ENCODE measurements at regions not wholly inside any gene's neighbourhood (a gene's known extent, or its start where the extent isn't known, plus 50 kb on each side); places are given as distances from the start of the nearest gene placed in this dataset.

DNA sequence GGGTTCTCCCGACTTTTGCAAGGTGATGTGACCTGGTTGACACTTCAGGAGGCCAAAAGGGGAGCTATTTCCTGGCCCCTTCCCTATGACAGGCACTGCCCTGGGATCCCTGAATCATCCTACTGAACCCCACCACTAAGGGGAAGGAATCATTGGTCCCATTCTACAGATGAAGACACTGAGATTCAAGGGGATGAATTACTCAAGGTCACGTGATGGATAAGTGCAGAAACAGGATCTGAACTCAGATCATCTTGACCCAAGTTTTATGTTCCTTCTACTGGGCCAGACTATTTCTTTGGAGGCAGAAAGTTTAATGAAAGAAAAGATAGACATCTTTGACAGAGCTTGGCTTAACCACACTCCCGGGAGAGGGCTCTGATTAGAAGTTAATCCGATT is 258.7 kb downstream of the RRAGC start:
- no peak overlapping the region for H2BK5ac ChIP-seq (ENCODE audit: low read length)
- H3K79me1 ChIP-seq (ENCODE audit: low read length), result no peaks in the 10 kb centered on the region
- no peak overlapping the region for H2BK120ac ChIP-seq (ENCODE audit: low read depth, low read length)
- no peak overlapping the region for H4K8ac ChIP-seq (ENCODE audit: low read depth, low read length)
- H2BK15ac ChIP-seq (replicated peaks; ENCODE audit: low read depth), result no peak overlapping the region
- H3K4me2 ChIP-seq (ENCODE audit: low read length), result no peak overlapping the region
- no peak overlapping the region for H3K56ac ChIP-seq (ENCODE audit: low read length)
- no peak for DNase-seq
- no peak overlapping the region for H3K18ac ChIP-seq (ENCODE audit: low read length)
- no peaks in the 10 kb centered on the region for H3K79me2 ChIP-seq (ENCODE audit: control insufficient read depth, insufficient read depth, low read length)
- WGBS (ENCODE audit: extremely low coverage, insufficient coverage, low lambda C conversion rate), result no CpG with 5 or more reads among the region's 4 CpGs
- H2AK5ac ChIP-seq (ENCODE audit: low read length), result no peak overlapping the region
- no peaks in the 10 kb centered on the region for H3K27me3 ChIP-seq (ENCODE audit: insufficient read depth, low read length, poor library complexity)
- H3K36me3 ChIP-seq (ENCODE audit: control insufficient read depth, insufficient read depth, low read length), result no peaks in the 10 kb centered on the region
- no peak overlapping the region for H3K9ac ChIP-seq (ENCODE audit: low read length)
- no peak overlapping the region for H4K5ac ChIP-seq (ENCODE audit: low read length)
- no peaks in the 10 kb centered on the region for H3K4me1 ChIP-seq (ENCODE audit: control insufficient read depth, low read depth, low read length)
- no peak overlapping the region for H3K4me3 ChIP-seq (ENCODE audit: low read length)
- no peak overlapping the region for H3K27ac ChIP-seq (ENCODE audit: low read depth, low read length)
- no peak overlapping the region for H3K4ac ChIP-seq (ENCODE audit: low read depth, low read length)
- H3K23ac ChIP-seq (ENCODE audit: low read length), result no peak overlapping the region

DNA sequence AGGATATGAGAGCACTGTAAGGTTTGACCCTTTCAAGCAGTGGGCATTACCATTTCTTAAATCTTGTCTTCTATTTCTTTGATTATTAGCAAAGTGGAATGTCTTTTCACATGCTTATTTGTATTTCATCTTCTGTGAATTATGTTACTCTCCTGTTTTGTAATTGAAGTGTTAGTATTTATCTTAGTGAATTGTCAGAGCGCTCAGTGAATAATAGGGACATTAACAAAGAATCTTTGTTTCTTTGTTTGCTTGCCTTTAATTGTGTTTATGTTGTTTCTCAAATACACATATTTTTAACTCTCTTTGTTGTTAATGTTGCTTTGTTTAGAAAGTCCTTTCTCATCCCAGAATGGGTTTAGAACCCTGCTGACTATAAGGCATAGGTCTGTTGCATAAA is 259.3 kb downstream of the RRAGC start:
- Histone ChIP-seq H3K56ac (ENCODE audit: low read length) (no peak overlapping the region), H3K27me3 (ENCODE audit: insufficient read depth, low read length, poor library complexity) (no peaks in the 10 kb centered on the region), H4K8ac (ENCODE audit: low read depth, low read length) (no peak overlapping the region), H4K5ac (ENCODE audit: low read length) (no peak overlapping the region), H3K18ac (ENCODE audit: low read length) (no peak overlapping the region), H2AK5ac (ENCODE audit: low read length) (no peak overlapping the region), H3K4me1 (ENCODE audit: control insufficient read depth, low read depth, low read length) (no peaks in the 10 kb centered on the region), H3K23ac (ENCODE audit: low read length) (no peak overlapping the region), H3K79me2 (ENCODE audit: control insufficient read depth, insufficient read depth, low read length) (no peaks in the 10 kb centered on the region), H3K4ac (ENCODE audit: low read depth, low read length) (no peak overlapping the region), H2BK5ac (ENCODE audit: low read length) (no peak overlapping the region), H3K4me3 (ENCODE audit: low read length) (no peak overlapping the region), H2BK15ac (replicated peaks; ENCODE audit: low read depth) (no peak overlapping the region), H3K27ac (ENCODE audit: low read depth, low read length) (no peak overlapping the region), H3K36me3 (ENCODE audit: control insufficient read depth, insufficient read depth, low read length) (no peaks in the 10 kb centered on the region), H2BK120ac (ENCODE audit: low read depth, low read length) (no peak overlapping the region), H3K79me1 (ENCODE audit: low read length) (no peaks in the 10 kb centered on the region), H3K4me2 (ENCODE audit: low read length) (no peak overlapping the region), H3K9ac (ENCODE audit: low read length) (no peak overlapping the region)
- DNase-seq, result no peak
- WGBS (ENCODE audit: extremely low coverage, insufficient coverage, low lambda C conversion rate), result no CpG with 5 or more reads among the region's 1 CpG

DNA sequence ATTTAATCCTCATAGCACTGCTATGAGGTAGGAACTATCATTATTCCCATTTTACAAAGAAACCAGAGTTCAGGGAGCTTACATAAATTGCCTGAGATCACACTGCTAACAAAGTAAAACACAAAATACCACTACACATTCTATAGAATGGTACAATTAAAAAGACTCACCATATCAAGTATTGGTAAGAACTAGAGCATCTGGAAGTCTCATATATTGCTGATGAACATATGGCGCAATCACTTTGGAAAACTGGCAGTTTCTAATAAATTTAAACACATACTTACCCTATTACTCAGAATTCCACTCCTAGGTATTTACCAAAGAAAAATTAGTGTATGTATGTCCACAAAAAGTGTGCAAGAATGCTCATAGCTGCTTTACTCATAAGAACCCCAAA is 261.5 kb downstream of the RRAGC start:
- Histone ChIP-seq H3K27me3 (ENCODE audit: insufficient read depth, low read length, poor library complexity) (no peaks in the 10 kb centered on the region), H3K79me1 (ENCODE audit: low read length) (no peaks in the 10 kb centered on the region), H3K4me1 (ENCODE audit: control insufficient read depth, low read depth, low read length) (no peaks in the 10 kb centered on the region), H4K5ac (ENCODE audit: low read length) (no peak overlapping the region), H3K56ac (ENCODE audit: low read length) (no peak overlapping the region), H2BK15ac (replicated peaks; ENCODE audit: low read depth) (no peak overlapping the region), H2BK5ac (ENCODE audit: low read length) (no peak overlapping the region), H3K27ac (ENCODE audit: low read depth, low read length) (no peak overlapping the region), H2BK120ac (ENCODE audit: low read depth, low read length) (no peak overlapping the region), H3K36me3 (ENCODE audit: control insufficient read depth, insufficient read depth, low read length) (no peaks in the 10 kb centered on the region), H2AK5ac (ENCODE audit: low read length) (no peak overlapping the region), H3K9ac (ENCODE audit: low read length) (no peak overlapping the region), H4K8ac (ENCODE audit: low read depth, low read length) (no peak overlapping the region), H3K4ac (ENCODE audit: low read depth, low read length) (no peak overlapping the region), H3K23ac (ENCODE audit: low read length) (no peak overlapping the region), H3K4me3 (ENCODE audit: low read length) (no peak overlapping the region), H3K18ac (ENCODE audit: low read length) (no peak overlapping the region), H3K79me2 (ENCODE audit: control insufficient read depth, insufficient read depth, low read length) (no peaks in the 10 kb centered on the region), H3K4me2 (ENCODE audit: low read length) (no peak overlapping the region)
- no CpG with 5 or more reads among the region's 1 CpG for WGBS (ENCODE audit: extremely low coverage, insufficient coverage, low lambda C conversion rate)
- DNase-seq, result no peak

DNA sequence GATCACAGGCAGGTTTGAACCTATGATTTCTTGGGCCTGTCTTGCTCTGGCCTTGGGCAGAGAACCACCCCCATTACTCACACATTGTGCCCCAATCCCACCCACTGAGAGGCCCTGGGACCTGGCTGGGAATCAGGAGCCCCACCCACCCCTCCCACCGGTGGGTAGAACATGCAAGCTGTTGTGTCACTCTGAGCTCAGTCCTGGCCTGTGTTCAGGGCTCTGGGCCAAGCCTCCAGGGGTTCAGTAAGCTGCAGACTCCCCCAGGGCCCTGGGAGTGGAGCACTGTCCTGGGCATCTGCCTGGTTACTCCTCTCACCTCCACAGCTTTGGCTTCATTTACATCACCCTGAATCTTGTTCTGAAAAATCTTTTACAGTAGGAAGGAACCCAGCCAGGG is 270.5 kb downstream of the RRAGC start:
- no peak for DNase-seq
- H3K18ac ChIP-seq (ENCODE audit: low read length), result no peak overlapping the region
- no peaks in the 10 kb centered on the region for H3K36me3 ChIP-seq (ENCODE audit: control insufficient read depth, insufficient read depth, low read length)
- no CpG with 5 or more reads among the region's 1 CpG for WGBS (ENCODE audit: extremely low coverage, insufficient coverage, low lambda C conversion rate)
- H3K27ac ChIP-seq (ENCODE audit: low read depth, low read length), result no peak overlapping the region
- H2AK5ac ChIP-seq (ENCODE audit: low read length), result no peak overlapping the region
- no peak overlapping the region for H4K5ac ChIP-seq (ENCODE audit: low read length)
- H3K4me2 ChIP-seq (ENCODE audit: low read length), result no peak overlapping the region
- no peak overlapping the region for H3K4me3 ChIP-seq (ENCODE audit: low read length)
- no peak overlapping the region for H2BK15ac ChIP-seq (replicated peaks; ENCODE audit: low read depth)
- H3K27me3 ChIP-seq (ENCODE audit: insufficient read depth, low read length, poor library complexity), result no peaks in the 10 kb centered on the region
- H4K8ac ChIP-seq (ENCODE audit: low read depth, low read length), result no peak overlapping the region
- H3K79me2 ChIP-seq (ENCODE audit: control insufficient read depth, insufficient read depth, low read length), result no peaks in the 10 kb centered on the region
- no peaks in the 10 kb centered on the region for H3K79me1 ChIP-seq (ENCODE audit: low read length)
- no peak overlapping the region for H3K23ac ChIP-seq (ENCODE audit: low read length)
- no peak overlapping the region for H3K4ac ChIP-seq (ENCODE audit: low read depth, low read length)
- no peak overlapping the region for H2BK120ac ChIP-seq (ENCODE audit: low read depth, low read length)
- H2BK5ac ChIP-seq (ENCODE audit: low read length), result no peak overlapping the region
- H3K56ac ChIP-seq (ENCODE audit: low read length), result no peak overlapping the region
- no peak overlapping the region for H3K9ac ChIP-seq (ENCODE audit: low read length)
- no peaks in the 10 kb centered on the region for H3K4me1 ChIP-seq (ENCODE audit: control insufficient read depth, low read depth, low read length)

DNA sequence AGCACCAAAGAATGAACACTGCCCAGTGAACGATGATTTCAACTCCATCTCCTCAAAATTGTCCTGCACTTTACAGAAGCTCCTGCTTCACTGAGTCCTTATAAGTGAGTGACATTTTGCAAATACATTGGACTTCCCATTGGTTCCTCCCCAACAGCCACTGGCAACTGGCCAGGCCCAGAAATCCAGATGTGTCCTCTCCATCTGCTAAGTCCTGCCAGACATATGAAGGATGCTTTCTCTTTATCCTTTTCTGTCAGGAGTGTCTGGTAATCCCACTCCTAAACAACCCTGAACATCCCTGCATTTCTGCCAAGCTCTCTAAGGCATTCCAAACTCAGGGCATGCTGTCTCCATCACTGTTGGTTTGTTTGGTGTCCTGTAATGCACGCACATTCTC is 271.8 kb downstream of the RRAGC start:
- H3K27ac ChIP-seq (ENCODE audit: low read depth, low read length), result no peak overlapping the region
- H2BK15ac ChIP-seq (replicated peaks; ENCODE audit: low read depth), result no peak overlapping the region
- H3K4me3 ChIP-seq (ENCODE audit: low read length), result no peak overlapping the region
- no peak overlapping the region for H2BK5ac ChIP-seq (ENCODE audit: low read length)
- no peaks in the 10 kb centered on the region for H3K27me3 ChIP-seq (ENCODE audit: insufficient read depth, low read length, poor library complexity)
- WGBS (ENCODE audit: extremely low coverage, insufficient coverage, low lambda C conversion rate), result no CpG with 5 or more reads among the region's 2 CpGs
- H3K4me1 ChIP-seq (ENCODE audit: control insufficient read depth, low read depth, low read length), result no peaks in the 10 kb centered on the region
- no peak overlapping the region for H3K4me2 ChIP-seq (ENCODE audit: low read length)
- no peak overlapping the region for H2BK120ac ChIP-seq (ENCODE audit: low read depth, low read length)
- H3K36me3 ChIP-seq (ENCODE audit: control insufficient read depth, insufficient read depth, low read length), result no peaks in the 10 kb centered on the region
- no peak overlapping the region for H3K4ac ChIP-seq (ENCODE audit: low read depth, low read length)
- no peaks in the 10 kb centered on the region for H3K79me2 ChIP-seq (ENCODE audit: control insufficient read depth, insufficient read depth, low read length)
- no peak overlapping the region for H4K8ac ChIP-seq (ENCODE audit: low read depth, low read length)
- H3K23ac ChIP-seq (ENCODE audit: low read length), result no peak overlapping the region
- H3K56ac ChIP-seq (ENCODE audit: low read length), result no peak overlapping the region
- H2AK5ac ChIP-seq (ENCODE audit: low read length), result no peak overlapping the region
- no peaks in the 10 kb centered on the region for H3K79me1 ChIP-seq (ENCODE audit: low read length)
- no peak overlapping the region for H4K5ac ChIP-seq (ENCODE audit: low read length)
- H3K18ac ChIP-seq (ENCODE audit: low read length), result no peak overlapping the region
- no peak for DNase-seq
- H3K9ac ChIP-seq (ENCODE audit: low read length), result no peak overlapping the region

DNA sequence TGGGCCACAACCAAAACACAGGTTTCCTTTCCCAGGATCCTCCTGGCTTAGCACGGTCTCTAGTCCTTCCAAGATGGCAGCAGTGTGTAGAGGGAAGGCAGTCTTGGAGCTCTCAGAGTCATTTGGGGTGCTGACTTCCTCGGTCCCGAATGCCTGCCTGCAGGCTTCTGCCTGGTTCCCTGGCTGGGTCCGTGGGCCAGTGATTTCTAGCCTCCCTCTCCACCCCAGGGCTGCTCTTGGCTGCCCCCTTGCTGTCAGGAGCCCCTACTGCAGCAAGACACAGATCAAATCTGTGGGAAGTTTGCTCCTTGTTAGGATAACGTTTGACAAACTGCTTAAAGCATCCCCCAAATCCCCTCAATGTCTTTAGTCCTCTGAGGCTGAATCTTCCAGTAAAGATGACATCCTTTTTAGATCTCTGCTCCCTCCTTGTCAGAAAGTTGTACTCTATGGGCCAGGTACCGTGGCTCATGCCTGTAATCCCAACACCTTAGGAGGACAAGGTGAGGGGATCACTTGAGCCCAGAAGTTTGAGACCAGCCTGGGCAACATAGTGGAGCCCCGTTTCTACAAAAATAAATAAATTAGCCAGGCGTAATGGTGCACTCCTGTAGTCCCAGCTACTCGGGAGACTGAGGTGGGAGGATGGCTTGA is 272.5 kb downstream of the RRAGC start:
- Histone ChIP-seq H3K4me1 (ENCODE audit: control insufficient read depth, low read depth, low read length) (no peaks in the 10 kb centered on the region), H3K23ac (ENCODE audit: low read length) (no peak overlapping the region), H3K18ac (ENCODE audit: low read length) (no peak overlapping the region), H3K4me3 (ENCODE audit: low read length) (no peak overlapping the region), H2AK5ac (ENCODE audit: low read length) (no peak overlapping the region), H3K79me2 (ENCODE audit: control insufficient read depth, insufficient read depth, low read length) (no peaks in the 10 kb centered on the region), H2BK120ac (ENCODE audit: low read depth, low read length) (no peak overlapping the region), H3K4me2 (ENCODE audit: low read length) (no peak overlapping the region), H2BK15ac (replicated peaks; ENCODE audit: low read depth) (no peak overlapping the region), H3K56ac (ENCODE audit: low read length) (peak overlapping the region; percentile 63), H3K9ac (ENCODE audit: low read length) (no peak overlapping the region), H4K8ac (ENCODE audit: low read depth, low read length) (no peak overlapping the region), H3K79me1 (ENCODE audit: low read length) (no peaks in the 10 kb centered on the region), H2BK5ac (ENCODE audit: low read length) (no peak overlapping the region), H3K36me3 (ENCODE audit: control insufficient read depth, insufficient read depth, low read length) (no peaks in the 10 kb centered on the region), H3K27ac (ENCODE audit: low read depth, low read length) (no peak overlapping the region), H3K4ac (ENCODE audit: low read depth, low read length) (no peak overlapping the region), H4K5ac (ENCODE audit: low read length) (no peak overlapping the region), H3K27me3 (ENCODE audit: insufficient read depth, low read length, poor library complexity) (no peaks in the 10 kb centered on the region)
- no CpG with 5 or more reads among the region's 9 CpGs for whole genome bisulfite sequencing (ENCODE audit: extremely low coverage, insufficient coverage, low lambda C conversion rate)
- peak; percentile 76 for DNase-seq
